ENCODE measurements at regions not wholly inside any gene's neighbourhood (a gene's known extent, or its start where the extent isn't known, plus 50 kb on each side); places are given as distances from the start of the nearest gene placed in this dataset.

GRCh38 chr4:179437962-179438361 is 1995.7 kb upstream of the AGA start:
- ATAC-seq (no peak), DNase-seq (ENCODE audit: low spot score) (no peak)
- intact Hi-C loops (cut with DNase I) = no loop called here

GRCh38 chr4:179441596-179441995 is 1999.4 kb upstream of the AGA start:
- DNase-seq (ENCODE audit: low spot score) (no peak), ATAC-seq (no peak)
- intact Hi-C loops (cut with DNase I) = no loop called here

GRCh38 chr4:179447308-179447707 is 2005.1 kb upstream of the AGA start:
- intact Hi-C loops (cut with DNase I) = no loop called here
- ATAC-seq (no peak), DNase-seq (ENCODE audit: low spot score) (no peak)

GRCh38 chr4:179465131-179465797 is 2023.0 kb upstream of the AGA start:
- intact Hi-C loops (cut with DNase I) = no loop called here
- ATAC-seq = no peak
- DNase-seq (ENCODE audit: low spot score) = no peak

GRCh38 chr4:179467878-179468277 is 2025.6 kb upstream of the AGA start:
- ATAC-seq = no peak
- intact Hi-C loops (cut with DNase I) = no loop called here
- DNase-seq (ENCODE audit: low spot score) = no peak

- intact Hi-C loops (cut with DNase I) = no loop called here
- ATAC-seq (no peak), DNase-seq (ENCODE audit: low spot score) (no peak)
These were observed 2029.9 kb upstream of the AGA start for GRCh38 chr4:179472164-179472563.

GRCh38 chr4:179478608-179479007 is 2036.4 kb upstream of the AGA start:
- intact Hi-C loops (cut with DNase I) = no loop called here
- no peak for ATAC-seq
- DNase-seq (ENCODE audit: low spot score) = no peak

- DNase-seq (ENCODE audit: low spot score) (no peak), ATAC-seq (no peak)
- intact Hi-C loops (cut with DNase I) = no loop called here
These were observed 2043.5 kb upstream of the AGA start for GRCh38 chr4:179485781-179486180.

GRCh38 chr4:179486570-179487335 is 2044.5 kb upstream of the AGA start:
- no peak for DNase-seq (ENCODE audit: low spot score)
- no peak for ATAC-seq
- intact Hi-C loops (cut with DNase I) = no loop called here

GRCh38 chr4:179492260-179493080 is 2050.2 kb upstream of the AGA start:
- DNase-seq (ENCODE audit: low spot score) = no peak
- ATAC-seq = no peak
- intact Hi-C loops (cut with DNase I) = no loop called here

GRCh38 chr4:179503976-179504375 is 2061.7 kb upstream of the AGA start:
- intact Hi-C loops (cut with DNase I) = no loop called here
- ATAC-seq (no peak), DNase-seq (ENCODE audit: low spot score) (no peak)

GRCh38 chr4:179509489-179509888 is 2067.3 kb upstream of the AGA start:
- no peak for DNase-seq (ENCODE audit: low spot score)
- intact Hi-C loops (cut with DNase I) = no loop called here
- ATAC-seq = no peak

- no peak for ATAC-seq
- intact Hi-C loops (cut with DNase I) = no loop called here
- no peak for DNase-seq (ENCODE audit: low spot score)
These were observed 2079.7 kb upstream of the AGA start for GRCh38 chr4:179521952-179522351.

- ATAC-seq = no peak
- intact Hi-C loops (cut with DNase I) = no loop called here
- no peak for DNase-seq (ENCODE audit: low spot score)
These were observed 2088.7 kb upstream of the AGA start for GRCh38 chr4:179530958-179531357.

- intact Hi-C loops (cut with DNase I) = no loop called here
- ATAC-seq = no peak
- DNase-seq (ENCODE audit: low spot score) = no peak
These were observed 2094.5 kb upstream of the AGA start for GRCh38 chr4:179536694-179537093.

- DNase-seq (ENCODE audit: low spot score) (no peak), ATAC-seq (no peak)
- intact Hi-C loops (cut with DNase I) = no loop called here
These were observed 2097.4 kb upstream of the AGA start for GRCh38 chr4:179539641-179540040.

GRCh38 chr4:179543771-179544170 is 2101.5 kb upstream of the AGA start:
- no peak for ATAC-seq
- DNase-seq (ENCODE audit: low spot score) = no peak
- intact Hi-C loops (cut with DNase I) = loop anchor here (1.0 kb wide), 1 partner anchor 27 kb away; no protein-coding TSS in a partner anchor

GRCh38 chr4:179544496-179544895 is 2102.3 kb upstream of the AGA start:
- no peak for ATAC-seq
- intact Hi-C loops (cut with DNase I) = no loop called here
- DNase-seq (ENCODE audit: low spot score) = no peak

- intact Hi-C loops (cut with DNase I) = no loop called here
- no peak for ATAC-seq
These were observed 2109.9 kb upstream of the AGA start for GRCh38 chr4:179552131-179552530.

GRCh38 chr4:179563741-179564140 is 2121.5 kb upstream of the AGA start:
- ATAC-seq (no peak), DNase-seq (ENCODE audit: low spot score) (no peak)
- intact Hi-C loops (cut with DNase I) = no loop called here

More at GRCh38 chr4:179552131-179552530, 2109.9 kb upstream of the AGA start:
- DNase-seq (ENCODE audit: low spot score) = no peak
